Esophagus muscularis mucosa (tissue), 4 donors: ENCODE measurements at regions not wholly inside any gene's neighbourhood (a gene's known extent, or its start where the extent isn't known, plus 50 kb on each side); places are given as distances from the start of the nearest gene placed in this dataset.

Experiments
- DNase-seq: peaks from one replicate; pipeline ENCODE4 v3.0.0-alpha.2; 2017; ENCODE audit errors: extremely low spot score
- H3K27ac ChIP-seq, 4 donors: fragments of 200-600 bp; sonication (generic); replicated peaks in 1 of 4; 1 replicate in 3 of 4; 2 replicates in 1 of 4; pipeline ENCODE4 v1.5.1; 2016 to 2019; ENCODE audit warnings: mild to moderate bottlenecking in 1 of 4
- H3K27me3 ChIP-seq, 4 donors: fragments of 200-600 bp; sonication (generic); one replicate each; pipeline versions ENCODE4 v1.5.1 to v1.6.0; 2016 to 2019
- H3K36me3 ChIP-seq, 4 donors: fragments of 200-600 bp; sonication (generic); one replicate each; pipeline ENCODE4 v1.5.1; 2016 to 2019
- H3K4me1 ChIP-seq, 4 donors: fragments of 200-600 bp; sonication (generic); one replicate each; pipeline ENCODE4 v1.5.1; 2016 to 2019
- H3K4me3 ChIP-seq, 4 donors: fragments of 200-600 bp; sonication (generic); 1 replicate in 2 of 4; 2 replicates in 2 of 4; pipeline ENCODE4 v1.5.1; 2016 to 2019; ENCODE audit warnings: mild to moderate bottlenecking in 4 of 4, moderate library complexity in 1 of 4
- H3K9me3 ChIP-seq, 4 donors: fragments of 200-600 bp; sonication (generic); 1 replicate in 3 of 4; 2 replicates in 1 of 4; pipeline ENCODE4 v1.5.1; 2016 to 2019
- EP300 ChIP-seq: sonication (generic); formaldehyde crosslinking; IDR thresholded peaks from one replicate; pipeline ENCODE4 v1.6.1; 2017; ENCODE audit warnings: antibody characterized with exemption
- POLR2A ChIP-seq: fragments of 450-650 bp; IDR thresholded peaks from one replicate; pipeline ENCODE4 v1.6.1; 2017; ENCODE audit warnings: antibody characterized with exemption, moderate library complexity, mild to moderate bottlenecking, low read depth
- POLR2AphosphoS5 ChIP-seq, 2 donors: sonication (generic); formaldehyde crosslinking; IDR thresholded peaks; one replicate each; pipeline ENCODE4 v1.6.1; 2017; ENCODE audit warnings: antibody characterized with exemption in 2 of 2
- WGBS: methylation state at CpG from one replicate; pipeline ENCODE4 v1.1.5; 2018; 5-methylcytosine and 5-hydroxymethylcytosine counted together
- intact Hi-C: fragments of 100-400 bp; cut with DNase I; formaldehyde crosslinking; loops from one replicate; pipeline ENCODE4 v1.15.1; 2023
- TF ChIP-seq, protein P1 (sequence below), 3 experiments: fragments of 200-600 bp in 2 of 3; fragments of 450-650 bp in 1 of 3; sonication (generic) in 2 of 3; IDR thresholded peaks; one replicate each; pipeline ENCODE4 v1.5.1; 2017 to 2019; ENCODE audit warnings: antibody characterized with exemption in 3 of 3, mild to moderate bottlenecking in 2 of 3, moderate library complexity in 1 of 3

DNA sequence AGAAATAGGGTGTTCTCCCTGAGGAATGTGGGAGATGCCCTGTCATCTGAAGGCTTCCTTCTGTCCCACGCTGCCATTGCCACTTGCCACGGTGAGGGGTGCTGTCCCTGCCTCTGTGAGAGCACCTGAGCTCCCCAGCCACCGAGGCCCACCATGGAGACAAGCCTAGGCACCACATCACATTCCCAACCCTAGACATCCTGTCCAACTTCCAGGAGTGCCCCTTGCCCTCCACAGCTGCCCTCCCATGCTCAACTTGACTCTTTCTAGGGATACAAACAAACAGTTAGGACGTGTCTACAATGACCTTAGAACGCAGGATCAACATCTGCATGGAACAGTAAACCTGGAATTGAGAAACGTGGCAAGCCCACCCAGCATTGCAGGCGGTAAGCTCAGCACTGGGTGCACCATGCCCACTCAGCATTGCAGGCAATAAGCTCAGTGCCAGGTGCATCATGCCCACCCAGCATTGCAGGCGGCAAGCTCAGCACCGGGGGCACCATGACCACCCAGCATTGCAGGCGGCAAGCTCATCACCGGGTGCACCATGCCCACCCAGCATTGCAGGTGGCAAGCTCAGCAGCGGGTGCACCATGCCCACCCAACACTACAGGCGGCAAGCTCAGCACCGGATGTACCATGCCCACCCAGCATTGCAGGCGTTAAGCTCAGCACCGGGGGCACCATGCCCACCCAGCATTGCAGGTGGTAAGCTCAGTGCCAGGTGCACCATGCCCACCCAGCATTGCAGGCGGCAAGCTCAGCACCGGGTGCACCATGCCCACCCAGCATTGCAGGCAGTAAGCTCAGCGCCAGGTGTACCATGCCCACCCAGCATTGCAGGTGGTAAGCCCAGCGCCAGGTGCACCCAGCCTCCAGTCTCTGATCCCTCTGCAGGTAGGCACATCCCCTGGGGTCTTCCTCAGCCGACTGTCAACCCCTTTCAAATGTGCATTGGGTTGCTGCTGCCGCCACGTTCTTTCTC is 1463.9 kb downstream of the TBC1D22A start:
- peaks cover 0 to 2% (median under 1%) of the 10 kb centered on the region in 4 donors for H3K9me3 ChIP-seq
- H3K27ac ChIP-seq, result no peak overlapping the region
- intact Hi-C loops, result no loop called here
- WGBS, result 68% methylated on average over 10 of the region's 23 CpGs
- no peaks in the 10 kb centered on the region for H3K36me3 ChIP-seq
- TF ChIP-seq POLR2AphosphoS5 (IDR thresholded peaks at IDR 0.05), result no peak
- no peak for TF ChIP-seq POLR2A
- TF ChIP-seq, protein P1, sequence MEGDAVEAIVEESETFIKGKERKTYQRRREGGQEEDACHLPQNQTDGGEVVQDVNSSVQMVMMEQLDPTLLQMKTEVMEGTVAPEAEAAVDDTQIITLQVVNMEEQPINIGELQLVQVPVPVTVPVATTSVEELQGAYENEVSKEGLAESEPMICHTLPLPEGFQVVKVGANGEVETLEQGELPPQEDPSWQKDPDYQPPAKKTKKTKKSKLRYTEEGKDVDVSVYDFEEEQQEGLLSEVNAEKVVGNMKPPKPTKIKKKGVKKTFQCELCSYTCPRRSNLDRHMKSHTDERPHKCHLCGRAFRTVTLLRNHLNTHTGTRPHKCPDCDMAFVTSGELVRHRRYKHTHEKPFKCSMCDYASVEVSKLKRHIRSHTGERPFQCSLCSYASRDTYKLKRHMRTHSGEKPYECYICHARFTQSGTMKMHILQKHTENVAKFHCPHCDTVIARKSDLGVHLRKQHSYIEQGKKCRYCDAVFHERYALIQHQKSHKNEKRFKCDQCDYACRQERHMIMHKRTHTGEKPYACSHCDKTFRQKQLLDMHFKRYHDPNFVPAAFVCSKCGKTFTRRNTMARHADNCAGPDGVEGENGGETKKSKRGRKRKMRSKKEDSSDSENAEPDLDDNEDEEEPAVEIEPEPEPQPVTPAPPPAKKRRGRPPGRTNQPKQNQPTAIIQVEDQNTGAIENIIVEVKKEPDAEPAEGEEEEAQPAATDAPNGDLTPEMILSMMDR (IDR thresholded peaks at IDR 0.05), result no peak
- TF ChIP-seq EP300, result no peak
- peak; percentile 84 for DNase-seq
- H3K4me1 ChIP-seq, result no peaks in the 10 kb centered on the region
- no peak overlapping the region for H3K4me3 ChIP-seq
- peaks cover 0 to 15% (median 0%) of the 10 kb centered on the region in 4 donors for H3K27me3 ChIP-seq

DNA sequence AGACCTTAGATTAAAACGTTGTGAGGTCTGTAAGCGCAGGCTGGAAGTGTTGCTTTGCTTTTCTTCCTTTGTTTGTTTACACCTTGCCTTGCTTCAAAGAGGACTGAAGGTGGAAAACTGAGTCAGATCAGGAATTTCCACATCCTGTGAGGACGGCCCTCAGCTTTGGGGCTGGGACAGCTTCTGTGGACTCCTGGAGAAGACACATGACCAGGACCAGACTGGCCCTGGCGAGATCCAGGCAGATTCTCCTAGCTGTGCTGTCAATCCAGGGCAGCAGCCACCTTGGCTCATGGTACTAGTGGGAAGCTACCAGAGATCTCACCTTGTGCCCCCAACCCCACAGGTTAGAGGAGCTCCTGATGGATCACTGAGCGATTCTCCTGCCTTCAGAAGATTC is 1461.9 kb downstream of the TBC1D22A start:
- Histone ChIP-seq H3K36me3 (no peaks in the 10 kb centered on the region), H3K4me1 (no peaks in the 10 kb centered on the region), H3K4me3 (no peak overlapping the region), H3K27me3 (peaks cover 0 to 15% (median 0%) of the 10 kb centered on the region in 4 donors), H3K27ac (no peak overlapping the region), H3K9me3 (peaks cover 0 to 5% (median 0%) of the 10 kb centered on the region in 4 donors)
- TF ChIP-seq EP300, result no peak
- TF ChIP-seq, protein P1 (IDR thresholded peaks at IDR 0.05), result no peak
- TF ChIP-seq POLR2A, result no peak
- TF ChIP-seq POLR2AphosphoS5 (IDR thresholded peaks at IDR 0.05), result no peak
- 57% methylated on average over 5 of the region's 5 CpGs for WGBS
- intact Hi-C loops, result no loop called here
- DNase-seq, result no peak

DNA sequence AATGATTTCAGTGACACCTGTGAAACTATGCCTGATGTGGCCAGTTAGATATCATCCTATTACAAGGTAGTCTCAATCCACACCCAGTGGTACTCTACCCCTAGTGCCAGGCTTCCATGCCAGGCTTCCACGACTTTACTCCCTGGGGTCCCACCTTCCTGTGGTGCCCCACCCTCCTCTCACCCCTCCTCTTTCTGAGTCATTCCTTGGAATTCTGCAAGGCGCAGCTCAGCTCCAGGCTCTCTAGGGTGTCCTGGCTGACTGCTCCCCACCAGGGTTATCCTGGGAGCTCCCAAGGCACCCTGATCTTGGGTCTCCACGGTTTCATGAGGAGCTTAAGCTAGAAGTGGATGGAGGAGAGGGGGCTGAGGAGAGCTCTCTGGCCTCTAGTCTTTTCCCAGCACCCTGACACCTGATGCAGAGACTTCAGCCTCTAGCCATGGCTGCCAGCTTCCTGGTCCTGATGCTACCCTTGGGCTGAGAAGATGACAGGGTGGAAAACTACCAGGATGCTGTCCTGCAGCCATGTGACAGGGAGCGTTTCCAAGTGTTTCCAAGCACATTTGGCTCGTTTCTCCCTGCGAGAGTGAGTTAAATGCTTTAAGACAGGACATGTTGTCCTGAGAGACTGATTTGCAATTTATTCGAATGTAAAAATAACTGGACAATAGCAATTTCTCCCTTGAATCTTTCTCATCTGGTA is 1461.2 kb downstream of the TBC1D22A start:
- TF ChIP-seq, protein P1 (IDR thresholded peaks at IDR 0.05), result no peak
- TF ChIP-seq EP300, result no peak
- no peak for TF ChIP-seq POLR2A
- no peak for TF ChIP-seq POLR2AphosphoS5 (IDR thresholded peaks at IDR 0.05)
- no peak overlapping the region for H3K4me3 ChIP-seq
- H3K9me3 ChIP-seq, result peaks cover 0 to 5% (median 0%) of the 10 kb centered on the region in 4 donors
- peak; percentile 89 for DNase-seq
- WGBS, result 69% methylated on average over 6 of the region's 7 CpGs
- peaks cover 0 to 15% (median 0%) of the 10 kb centered on the region in 4 donors for H3K27me3 ChIP-seq
- no peaks in the 10 kb centered on the region for H3K36me3 ChIP-seq
- intact Hi-C loops, result no loop called here
- H3K4me1 ChIP-seq, result no peaks in the 10 kb centered on the region
- H3K27ac ChIP-seq, result no peak overlapping the region

DNA sequence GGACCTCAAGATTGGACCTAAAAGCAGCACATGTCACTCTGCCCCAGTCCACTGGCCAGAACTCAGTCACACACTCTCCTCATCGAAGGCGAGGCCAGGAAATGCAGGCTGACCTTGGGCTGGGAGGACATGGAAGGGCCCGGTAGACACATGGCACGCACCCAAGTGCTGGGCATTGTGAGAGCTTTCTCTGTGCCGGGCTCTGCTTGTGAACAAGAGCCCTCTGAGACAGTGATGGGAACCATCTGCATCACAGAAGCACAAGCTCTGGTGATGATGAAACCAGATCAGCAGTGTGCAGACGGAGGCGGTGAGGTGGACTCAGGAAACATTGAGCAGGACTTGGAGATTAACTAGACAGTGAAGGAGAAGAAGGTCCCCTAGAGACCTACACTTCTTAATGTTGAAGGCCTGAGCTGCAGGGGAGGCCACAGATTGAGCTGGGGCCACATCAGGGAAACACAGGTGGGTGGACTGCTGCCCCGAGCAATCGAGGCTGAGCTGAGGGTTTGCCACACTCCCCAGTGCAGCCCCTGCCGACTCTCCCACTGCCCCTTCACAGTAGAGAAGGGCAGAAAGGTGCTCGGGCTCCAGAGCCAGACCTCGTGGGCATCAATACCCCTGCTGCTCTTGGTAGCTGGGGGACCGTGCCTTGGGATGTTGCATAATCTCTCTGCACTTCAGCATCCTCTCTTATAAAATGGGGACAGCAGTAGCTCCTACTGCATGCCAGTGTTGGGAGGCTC is 1460.5 kb downstream of the TBC1D22A start:
- 84% methylated on average over 10 of the region's 13 CpGs for WGBS
- Histone ChIP-seq H3K36me3 (no peaks in the 10 kb centered on the region), H3K27me3 (peaks cover 0 to 8% (median 0%) of the 10 kb centered on the region in 4 donors), H3K4me1 (no peaks in the 10 kb centered on the region), H3K27ac (no peak overlapping the region), H3K4me3 (no peak overlapping the region), H3K9me3 (peaks cover 0 to 5% (median 0%) of the 10 kb centered on the region in 4 donors)
- TF ChIP-seq EP300 (no peak), POLR2AphosphoS5 (IDR thresholded peaks at IDR 0.05) (no peak), POLR2A (no peak)
- TF ChIP-seq, protein P1 (IDR thresholded peaks at IDR 0.05), result no peak
- intact Hi-C loops, result no loop called here
- DNase-seq, result peak; percentile 91
